ENCODE measurements at regions not wholly inside any gene's neighbourhood (a gene's known extent, or its start where the extent isn't known, plus 50 kb on each side); places are given as distances from the start of the nearest gene placed in this dataset.

- no peak for DNase-seq
Observed at GRCh38 chr18:10290638-10291235, 163.7 kb upstream of the APCDD1 start.

- no peak for DNase-seq
Observed at GRCh38 chr18:10291568-10291981, 162.9 kb upstream of the APCDD1 start.

- no peak for DNase-seq
Observed at GRCh38 chr18:10293966-10294365, 160.5 kb upstream of the APCDD1 start.

DNA sequence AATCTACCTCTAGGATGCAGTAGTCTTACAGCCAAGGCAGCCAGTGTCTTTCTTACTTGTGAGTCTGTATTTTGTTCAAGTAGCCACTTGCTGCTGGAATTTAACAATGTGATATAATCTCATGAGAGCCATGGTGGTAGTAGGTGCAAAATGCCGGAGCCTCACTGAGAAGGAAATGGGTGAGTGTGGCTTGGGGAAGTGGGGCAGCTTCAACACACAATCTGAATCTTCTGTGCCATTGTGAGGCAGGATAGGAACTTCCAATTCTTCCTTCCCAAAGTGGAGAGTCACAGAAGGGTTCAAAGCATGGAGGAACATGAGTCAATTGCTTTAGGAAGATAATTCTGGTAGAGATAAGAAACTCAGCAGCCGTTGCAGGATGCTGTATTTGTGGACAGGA lies 158.7 kb upstream of the APCDD1 start:
- DNase-seq, result no peak

DNA sequence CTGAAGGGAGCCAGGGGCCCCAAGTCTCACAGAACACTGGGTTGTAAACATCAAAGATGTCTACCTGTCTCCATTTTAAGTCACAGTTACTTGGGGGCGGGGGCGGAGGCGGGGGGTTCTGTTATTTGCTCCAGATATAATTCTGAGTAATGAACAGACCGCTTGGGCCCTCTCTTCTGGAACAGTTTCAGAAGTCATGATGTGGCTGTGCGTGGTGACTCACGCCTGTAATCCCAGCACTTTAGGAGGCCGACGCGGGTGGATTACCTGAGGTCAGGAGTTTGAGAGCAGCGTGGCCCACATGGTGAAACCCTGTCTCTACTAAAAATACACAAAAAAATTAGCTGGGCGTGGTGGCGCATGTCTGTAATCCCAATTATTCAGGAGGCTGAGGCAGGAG lies 157.9 kb upstream of the APCDD1 start:
- DNase-seq, result no peak

GRCh38 chr18:10297086-10297485 lies 157.3 kb upstream of the APCDD1 start:
- DNase-seq, result no peak

GRCh38 chr18:10298346-10298745 lies 156.1 kb upstream of the APCDD1 start:
- no peak for DNase-seq

DNA sequence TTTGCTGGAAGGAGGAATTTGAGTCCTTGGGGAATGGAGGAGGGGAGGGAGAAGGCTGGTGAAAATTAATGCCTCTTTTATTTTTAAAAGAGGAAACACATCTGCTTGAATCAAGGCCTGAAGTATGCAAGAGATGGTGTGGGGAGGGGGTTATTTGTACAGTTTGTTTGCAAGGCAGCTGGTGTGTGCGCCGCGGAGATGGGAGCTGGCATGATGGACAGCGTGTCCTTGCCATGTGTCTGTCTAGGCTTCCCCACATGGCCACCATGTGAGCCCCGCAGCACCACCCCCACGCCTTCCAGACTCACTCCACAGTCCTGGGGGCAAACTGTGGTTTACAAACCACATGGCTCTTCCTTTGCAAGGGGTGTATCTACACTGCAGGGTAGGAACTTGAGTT lies 154.8 kb upstream of the APCDD1 start:
- DNase-seq, result no peak

GRCh38 chr18:10300739-10301138 lies 153.7 kb upstream of the APCDD1 start:
- DNase-seq, result no peak

DNA sequence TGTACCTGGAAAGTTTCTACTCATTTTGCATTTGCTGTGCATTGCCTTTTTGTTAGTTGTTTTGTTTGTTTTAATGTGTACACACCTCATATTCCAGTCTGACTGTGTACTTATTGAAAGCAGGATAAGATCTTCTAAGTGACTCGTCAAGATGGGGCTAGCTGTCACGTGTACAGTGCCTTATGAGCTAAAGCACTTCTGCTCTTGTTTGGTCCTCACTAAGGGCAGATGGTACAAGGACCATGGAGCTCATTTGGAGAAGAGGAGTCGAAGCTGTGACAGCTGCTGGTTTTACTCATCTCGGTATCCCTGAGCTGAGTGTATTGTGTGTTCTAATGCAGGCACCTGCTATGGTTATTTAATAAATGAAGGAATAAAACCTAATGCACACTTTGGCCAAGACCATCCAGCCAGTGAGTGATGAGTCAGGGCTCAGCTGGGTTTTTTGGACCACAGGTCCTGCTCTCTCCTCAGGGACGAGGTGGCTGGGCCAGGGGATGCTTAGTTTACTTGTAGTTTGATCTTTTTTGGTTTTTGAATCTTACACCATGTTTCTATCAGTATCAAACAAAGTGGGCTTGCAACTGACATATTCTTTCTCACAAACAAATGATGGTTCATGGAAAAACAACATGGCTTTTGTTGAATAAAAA lies 152.5 kb upstream of the APCDD1 start:
- no peak for DNase-seq

DNA sequence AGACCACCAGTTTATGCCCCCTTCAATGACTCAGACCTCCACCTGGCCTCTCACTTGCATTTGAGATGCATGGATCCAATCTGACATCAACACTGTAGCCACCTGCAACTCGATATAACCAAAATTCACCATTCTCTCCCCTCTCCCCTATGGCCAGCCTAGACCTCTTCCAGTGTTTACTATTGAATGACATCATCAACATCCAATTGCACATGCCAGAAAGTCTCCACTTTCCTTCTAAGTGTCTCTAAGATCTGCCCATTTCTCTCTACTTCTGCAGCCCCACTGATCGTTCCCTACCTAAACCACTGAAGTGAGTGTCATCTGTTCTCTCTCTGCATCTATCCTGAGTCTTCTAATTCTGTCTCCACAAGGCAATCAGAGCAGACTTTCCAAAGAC lies 151.3 kb upstream of the APCDD1 start:
- DNase-seq, result no peak

DNA sequence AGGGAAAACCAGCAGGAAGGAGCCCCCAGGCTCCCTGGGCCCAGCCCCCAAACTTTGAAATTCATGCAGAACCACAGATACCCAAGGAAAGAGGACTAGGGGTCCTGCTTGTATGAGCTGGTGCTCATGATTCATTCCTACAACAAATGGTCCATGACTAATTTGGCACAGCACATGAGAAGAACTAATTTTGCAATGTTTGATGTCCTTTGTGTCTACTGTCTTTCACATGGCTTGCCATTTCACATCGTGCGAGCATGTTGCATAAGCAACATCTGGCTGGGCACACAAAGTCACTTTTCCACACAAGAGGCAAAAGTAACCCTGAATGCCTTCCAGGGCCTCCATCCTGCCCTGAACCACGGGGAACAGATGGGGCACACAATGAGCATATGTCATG lies 149.6 kb upstream of the APCDD1 start:
- no peak for DNase-seq

- DNase-seq, result no peak
Observed at GRCh38 chr18:10306779-10307178, 147.7 kb upstream of the APCDD1 start.

GRCh38 chr18:10308154-10308553 lies 146.3 kb upstream of the APCDD1 start:
- no peak for DNase-seq

- DNase-seq, result no peak
Observed at GRCh38 chr18:10310626-10311025, 143.8 kb upstream of the APCDD1 start.

- DNase-seq, result no peak
Observed at GRCh38 chr18:10312326-10313015, 142.0 kb upstream of the APCDD1 start.

GRCh38 chr18:10313016-10313342 lies 141.5 kb upstream of the APCDD1 start:
- DNase-seq, result no peak

GRCh38 chr18:10314066-10314465 lies 140.4 kb upstream of the APCDD1 start:
- DNase-seq, result no peak

DNA sequence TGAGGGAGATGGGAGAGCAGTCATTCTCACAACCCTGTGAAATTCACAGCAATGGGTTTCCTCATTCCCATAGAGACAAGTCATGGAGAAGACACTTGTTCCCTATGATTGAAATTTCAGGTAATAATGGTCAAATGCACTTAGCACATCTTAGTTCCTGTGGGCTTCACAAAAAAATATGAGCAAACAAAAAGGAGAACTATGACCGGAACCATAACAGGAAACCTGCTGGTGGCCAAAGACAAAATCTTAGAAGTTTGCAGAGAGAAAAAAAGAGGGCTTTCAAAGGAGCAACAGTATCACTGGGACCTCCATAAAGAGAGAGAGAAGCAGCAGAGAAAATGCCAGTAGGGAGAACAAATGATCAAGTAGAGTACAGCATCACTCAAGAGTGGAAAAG lies 138.9 kb upstream of the APCDD1 start:
- no peak for DNase-seq

DNA sequence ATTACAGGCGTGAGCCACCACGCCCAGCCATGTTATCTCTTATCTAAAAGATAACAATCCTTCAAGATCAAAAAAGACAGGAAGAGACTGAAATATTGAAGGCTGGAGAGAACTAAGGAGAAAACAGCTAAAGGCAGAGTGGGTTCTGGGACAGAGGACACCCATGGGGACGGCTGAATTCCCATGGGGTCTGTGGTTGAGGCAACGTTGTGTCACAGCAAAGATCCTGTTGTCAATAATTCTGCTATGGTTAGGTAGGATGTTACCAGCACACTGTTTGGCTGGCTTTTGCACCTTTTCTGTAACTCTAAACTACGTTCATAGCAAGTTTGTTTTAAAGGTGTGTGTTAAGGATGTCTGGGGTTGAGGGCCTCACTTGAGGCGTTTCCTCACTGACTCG lies 137.7 kb upstream of the APCDD1 start:
- DNase-seq, result no peak

DNA sequence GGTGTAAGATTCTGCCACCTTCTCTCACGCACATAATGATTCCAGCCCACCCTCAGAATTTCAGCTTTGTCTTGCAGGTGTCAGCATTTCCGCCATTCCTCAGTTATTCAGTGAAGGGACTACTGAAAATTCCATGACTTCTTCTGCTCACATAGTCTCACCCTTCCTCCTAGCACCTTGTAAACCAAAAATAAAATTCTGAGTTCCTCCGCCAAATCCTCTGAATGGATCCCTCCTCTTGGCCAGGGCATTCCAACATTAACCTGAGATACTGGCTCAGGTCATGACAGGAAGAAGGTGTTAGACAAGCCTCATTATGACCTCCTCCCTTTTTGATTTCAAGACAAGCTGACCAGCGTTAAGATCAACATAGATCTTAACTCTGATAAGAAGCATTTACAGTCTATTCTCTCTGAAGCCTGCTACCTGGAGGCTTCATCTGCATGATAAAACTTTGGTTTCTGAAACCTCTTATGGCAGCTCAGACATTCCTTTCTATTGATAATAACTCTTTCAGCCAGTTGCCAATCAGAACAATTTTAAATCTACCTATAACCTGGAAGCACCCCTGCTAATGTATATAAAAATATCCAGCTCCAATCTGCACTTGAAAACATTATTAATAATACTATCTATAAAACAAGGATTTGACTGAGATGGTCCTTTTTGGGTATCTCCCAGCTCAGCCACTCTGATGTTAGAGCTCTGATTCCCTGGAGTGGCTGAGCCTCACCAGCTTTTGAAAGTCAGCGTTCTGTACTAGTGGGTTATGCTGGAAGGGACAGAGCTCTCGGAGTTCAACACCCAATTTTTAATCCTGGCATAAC lies 136.4 kb upstream of the APCDD1 start:
- no peak for DNase-seq

- no peak for DNase-seq
Observed at GRCh38 chr18:10318691-10318970, 135.8 kb upstream of the APCDD1 start.

- no peak for DNase-seq
Observed at GRCh38 chr18:10319026-10319425, 135.4 kb upstream of the APCDD1 start.

All from NCI-H2081 (cell line).